HG03558 (cell line): ENCODE measurements at regions not wholly inside any gene's neighbourhood (a gene's known extent, or its start where the extent isn't known, plus 50 kb on each side); places are given as distances from the start of the nearest gene placed in this dataset.

Experiments
- ATAC-seq: cut with Tn5 transposase; IDR thresholded peaks from one replicate; pipeline ENCODE4 v1.9.1; 2021; ENCODE audit warnings: moderate number of reproducible peaks; ENCODE audit not compliant: unreplicated experiment; ENCODE audit errors: extremely low read depth

- no peak for ATAC-seq
Measured at GRCh38 chr2:225103737-225104141, 61.5 kb upstream of the DOCK10 start.

- no peak for ATAC-seq
Measured at GRCh38 chr2:225100856-225101294, 58.6 kb upstream of the DOCK10 start.

- no peak for ATAC-seq
Measured at GRCh38 chr2:225100269-225100668, 58.0 kb upstream of the DOCK10 start.

- ATAC-seq, result no peak
Measured at GRCh38 chr2:225097035-225097434, 54.8 kb upstream of the DOCK10 start.
